Liver (tissue), 8 donors: ENCODE measurements at regions not wholly inside any gene's neighbourhood (a gene's known extent, or its start where the extent isn't known, plus 50 kb on each side); places are given as distances from the start of the nearest gene placed in this dataset.

ENCODE experiments used
- DNase-seq: peaks from one replicate; pipeline ENCODE4 v3.0.0-alpha.2; 2017; ENCODE audit warnings: low spot score
- H3K27ac ChIP-seq, 2 donors: one replicate each; pipeline ENCODE4 v1.7.0; 2013; ENCODE audit warnings: inconsistent platforms in 2 of 2, low read length in 2 of 2, control low read depth in 1 of 2, low read depth in 1 of 2, mild to moderate bottlenecking in 1 of 2
- H3K27me3 ChIP-seq, 4 donors: one replicate each; pipeline versions ENCODE4 v1.6.1 to v1.7.0; 2013; ENCODE audit warnings: low read length in 3 of 4, inconsistent platforms in 1 of 4, mild to moderate bottlenecking in 1 of 4, moderate library complexity in 1 of 4; ENCODE audit not compliant: control insufficient read depth in 4 of 4, insufficient read depth in 4 of 4
- H3K36me3 ChIP-seq, 4 donors: one replicate each; pipeline versions ENCODE4 v1.6.1 to v1.7.0; 2013; ENCODE audit warnings: low read length in 3 of 4, mild to moderate bottlenecking in 3 of 4, low read depth in 1 of 4, moderate library complexity in 1 of 4; ENCODE audit not compliant: control insufficient read depth in 4 of 4, insufficient read depth in 3 of 4
- H3K4me1 ChIP-seq, 4 donors: one replicate each; pipeline versions ENCODE4 v1.6.1 to v1.7.0; 2013; ENCODE audit warnings: low read length in 3 of 4, mild to moderate bottlenecking in 3 of 4, moderate library complexity in 1 of 4; ENCODE audit not compliant: control insufficient read depth in 4 of 4, insufficient read depth in 4 of 4
- H3K4me3 ChIP-seq, 3 donors: one replicate each; pipeline versions ENCODE4 v1.6.1 to v1.7.0; 2013; ENCODE audit warnings: low read length in 3 of 3, control low read depth in 1 of 3, low read depth in 1 of 3, mild to moderate bottlenecking in 1 of 3
- H3K9ac ChIP-seq, 2 donors: one replicate each; pipeline ENCODE4 v1.7.0; 2013; ENCODE audit warnings: low read length in 2 of 2, mild to moderate bottlenecking in 2 of 2, moderate library complexity in 2 of 2, control low read depth in 1 of 2, low read depth in 1 of 2
- H3K9me3 ChIP-seq, 4 donors: one replicate each; pipeline versions ENCODE4 v1.6.1 to v1.7.0; 2013; ENCODE audit warnings: low read length in 3 of 4; ENCODE audit not compliant: control insufficient read depth in 4 of 4
- EGR1 ChIP-seq, 2 donors: IDR thresholded peaks; 2 replicates each; pipeline ENCODE4 v1.6.1; 2016 to 2018; ENCODE audit warnings: antibody characterized with exemption in 2 of 2, low read depth in 2 of 2
- FOXA1 ChIP-seq: IDR thresholded peaks from 2 replicates; pipeline ENCODE4 v1.6.1; 2016; ENCODE audit warnings: antibody characterized with exemption
- FOXA2 ChIP-seq: IDR thresholded peaks from 2 replicates; pipeline ENCODE4 v1.6.1; 2016; ENCODE audit warnings: antibody characterized with exemption
- GABPA ChIP-seq, 2 donors: IDR thresholded peaks in 1 of 2; conservative IDR thresholded peaks in 1 of 2; 2 replicates each; pipeline ENCODE4 v1.6.1; 2016; ENCODE audit warnings: antibody characterized with exemption in 2 of 2, mild to moderate bottlenecking in 1 of 2, moderate library complexity in 1 of 2
- HNF4A ChIP-seq, 2 donors: conservative IDR thresholded peaks; 2 replicates each; pipeline ENCODE4 v1.6.1; 2016; ENCODE audit warnings: antibody characterized with exemption in 2 of 2, mild to moderate bottlenecking in 2 of 2
- HNF4G ChIP-seq: IDR thresholded peaks from 2 replicates; pipeline ENCODE4 v1.6.1; 2016; ENCODE audit warnings: antibody characterized with exemption
- JUND ChIP-seq, 2 donors: IDR thresholded peaks; 2 replicates each; pipeline ENCODE4 v1.6.1; 2016; ENCODE audit warnings: antibody characterized with exemption in 2 of 2
- RAD21 ChIP-seq, 2 donors: IDR thresholded peaks; 2 replicates each; pipeline ENCODE4 v1.6.1; 2016; ENCODE audit warnings: antibody characterized with exemption in 2 of 2, mild to moderate bottlenecking in 2 of 2
- SP1 ChIP-seq: IDR thresholded peaks from 2 replicates; pipeline ENCODE4 v1.6.1; 2018; ENCODE audit warnings: antibody characterized with exemption, mild to moderate bottlenecking
- TAF1 ChIP-seq: conservative IDR thresholded peaks from 2 replicates; pipeline ENCODE4 v1.6.1; 2016; ENCODE audit warnings: antibody characterized with exemption, mild to moderate bottlenecking
- WGBS: extraction: QIAGEN DNeasy Blood & Tissue Kit; methylation state at CpG from one replicate; pipeline ENCODE4 v1.1.7; 2013; 5-methylcytosine and 5-hydroxymethylcytosine counted together
- TF ChIP-seq, protein P1 (sequence below): fragments of 150-350 bp; IDR thresholded peaks from 2 replicates; pipeline ENCODE4 v1.5.1; 2017; ENCODE audit warnings: improper control_type of control experiment, low read depth, low read length; ENCODE audit not compliant: missing input control
- TF ChIP-seq, protein P2 (sequence below): IDR thresholded peaks from 2 replicates; pipeline ENCODE4 v1.6.1; 2016; ENCODE audit warnings: antibody characterized with exemption
- TF ChIP-seq, protein P3 (sequence below): IDR thresholded peaks from 2 replicates; pipeline ENCODE4 v1.6.1; 2016; ENCODE audit warnings: antibody characterized with exemption
- TF ChIP-seq, protein P4 (sequence below): IDR thresholded peaks from 2 replicates; pipeline ENCODE4 v1.6.1; 2016; ENCODE audit warnings: antibody characterized with exemption, mild to moderate bottlenecking
- donor health status: healthy.
- donor health status: healthy.
- donor health status: healthy.
- donor health status: healthy.
- donor health status: healthy.

DNA sequence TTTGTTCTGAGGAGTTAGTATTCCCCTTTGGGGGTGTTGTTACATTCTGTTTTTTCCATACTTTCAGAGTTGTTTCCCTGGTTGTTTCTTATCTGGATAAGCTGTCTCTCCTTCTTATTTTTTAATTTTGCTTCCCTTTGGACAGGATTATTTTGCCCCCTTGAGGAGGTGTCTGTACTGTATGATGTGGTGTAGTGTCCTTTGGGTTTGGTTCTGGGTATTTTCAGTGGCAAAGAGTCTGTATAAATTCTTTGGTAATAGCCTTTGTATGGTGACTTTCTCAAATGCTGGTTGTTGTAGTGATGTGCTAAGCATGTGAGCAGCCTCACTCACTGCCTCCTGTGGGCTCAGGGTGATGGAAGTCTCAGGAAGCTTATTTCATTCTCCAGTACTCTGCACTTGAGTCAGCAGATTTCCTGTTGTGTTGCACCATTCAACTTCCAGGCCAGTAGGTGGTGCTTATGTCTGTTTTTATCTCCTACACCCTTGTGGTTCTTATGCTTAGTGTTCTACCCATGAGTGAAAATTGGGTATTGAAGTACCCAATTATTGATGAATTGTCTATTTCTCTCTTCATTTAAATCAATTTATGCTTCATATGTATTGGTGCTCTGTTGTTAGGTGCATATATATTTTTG lies 103.3 kb upstream of the PMCH start:
- Histone ChIP-seq H3K9me3 (no peaks in the 10 kb centered on the region), H3K27me3 (no peaks in the 10 kb centered on the region), H3K4me1 (peaks cover 0 to 7% (median 0%) of the 10 kb centered on the region in 4 donors), H3K36me3 (no peaks in the 10 kb centered on the region), H3K9ac (no peak overlapping the region), H3K27ac (no peak overlapping the region), H3K4me3 (no peak overlapping the region)
- peak in 1 of 2 donors; percentile 26 for TF ChIP-seq HNF4A (conservative IDR thresholded peaks at IDR 0.05)
- TF ChIP-seq RAD21 (IDR thresholded peaks at IDR 0.05), result peak; percentile 91 to 95
- TF ChIP-seq, protein P1, sequence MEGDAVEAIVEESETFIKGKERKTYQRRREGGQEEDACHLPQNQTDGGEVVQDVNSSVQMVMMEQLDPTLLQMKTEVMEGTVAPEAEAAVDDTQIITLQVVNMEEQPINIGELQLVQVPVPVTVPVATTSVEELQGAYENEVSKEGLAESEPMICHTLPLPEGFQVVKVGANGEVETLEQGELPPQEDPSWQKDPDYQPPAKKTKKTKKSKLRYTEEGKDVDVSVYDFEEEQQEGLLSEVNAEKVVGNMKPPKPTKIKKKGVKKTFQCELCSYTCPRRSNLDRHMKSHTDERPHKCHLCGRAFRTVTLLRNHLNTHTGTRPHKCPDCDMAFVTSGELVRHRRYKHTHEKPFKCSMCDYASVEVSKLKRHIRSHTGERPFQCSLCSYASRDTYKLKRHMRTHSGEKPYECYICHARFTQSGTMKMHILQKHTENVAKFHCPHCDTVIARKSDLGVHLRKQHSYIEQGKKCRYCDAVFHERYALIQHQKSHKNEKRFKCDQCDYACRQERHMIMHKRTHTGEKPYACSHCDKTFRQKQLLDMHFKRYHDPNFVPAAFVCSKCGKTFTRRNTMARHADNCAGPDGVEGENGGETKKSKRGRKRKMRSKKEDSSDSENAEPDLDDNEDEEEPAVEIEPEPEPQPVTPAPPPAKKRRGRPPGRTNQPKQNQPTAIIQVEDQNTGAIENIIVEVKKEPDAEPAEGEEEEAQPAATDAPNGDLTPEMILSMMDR, result peak; percentile 71
- no peak for TF ChIP-seq EGR1 (IDR thresholded peaks at IDR 0.05; ENCODE audit: low read depth in 2 of 2)
- TF ChIP-seq JUND (IDR thresholded peaks at IDR 0.05), result no peak
- DNase-seq, result no peak

DNA sequence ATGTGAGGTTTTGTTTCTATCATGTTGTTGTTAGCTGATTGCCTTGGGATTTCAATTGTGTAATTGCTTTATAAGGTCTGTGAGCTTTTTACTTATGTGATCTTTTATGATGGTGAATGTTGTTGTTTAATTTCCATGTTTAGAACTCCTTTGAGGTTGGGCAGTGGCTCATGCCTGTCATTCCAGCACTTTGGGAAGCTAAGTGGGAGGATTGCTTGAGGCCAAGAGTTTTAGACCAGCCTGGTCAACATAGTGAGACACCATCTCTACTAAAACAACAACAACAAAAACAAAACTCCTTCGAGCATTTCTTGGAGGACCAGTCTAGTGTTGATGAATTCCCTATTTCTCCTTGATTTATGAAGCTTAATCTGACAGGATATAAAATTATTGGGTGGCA lies 102.1 kb upstream of the PMCH start:
- no peak overlapping the region for H3K9ac ChIP-seq
- no peaks in the 10 kb centered on the region for H3K27me3 ChIP-seq
- no peaks in the 10 kb centered on the region for H3K4me1 ChIP-seq
- 93% methylated on average over 1 of the region's 1 CpG for WGBS
- TF ChIP-seq HNF4G, result no peak
- no peak overlapping the region for H3K4me3 ChIP-seq
- H3K27ac ChIP-seq, result no peak overlapping the region
- no peak for DNase-seq
- no peaks in the 10 kb centered on the region for H3K9me3 ChIP-seq
- H3K36me3 ChIP-seq, result no peaks in the 10 kb centered on the region

DNA sequence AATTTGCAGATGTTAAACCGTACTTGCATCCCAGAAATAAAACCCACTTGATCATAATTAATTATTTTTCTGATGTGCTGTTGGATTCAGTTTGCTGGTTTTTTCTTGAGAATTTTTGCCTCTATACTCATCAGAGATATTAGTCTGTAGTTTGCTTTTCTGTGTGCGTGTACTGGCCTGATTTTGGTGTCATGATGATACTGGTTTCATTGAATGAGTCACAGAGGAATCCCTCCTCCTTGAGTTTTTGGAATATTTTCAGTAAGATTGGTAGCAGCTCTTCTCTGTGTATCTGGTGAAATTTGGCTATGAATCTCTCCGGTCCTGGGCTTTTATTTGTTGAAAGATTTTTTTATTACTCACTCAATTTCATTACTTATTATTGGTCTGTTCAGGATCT lies 100.4 kb upstream of the PMCH start:
- 82% methylated on average over 3 of the region's 3 CpGs for WGBS
- no peak for TF ChIP-seq RAD21 (IDR thresholded peaks at IDR 0.05)
- no peaks in the 10 kb centered on the region for H3K4me1 ChIP-seq
- H3K36me3 ChIP-seq, result no peaks in the 10 kb centered on the region
- no peak for DNase-seq
- H3K4me3 ChIP-seq, result no peak overlapping the region
- no peak overlapping the region for H3K27ac ChIP-seq
- no peaks in the 10 kb centered on the region for H3K27me3 ChIP-seq
- no peaks in the 10 kb centered on the region for H3K9me3 ChIP-seq
- H3K9ac ChIP-seq, result no peak overlapping the region

DNA sequence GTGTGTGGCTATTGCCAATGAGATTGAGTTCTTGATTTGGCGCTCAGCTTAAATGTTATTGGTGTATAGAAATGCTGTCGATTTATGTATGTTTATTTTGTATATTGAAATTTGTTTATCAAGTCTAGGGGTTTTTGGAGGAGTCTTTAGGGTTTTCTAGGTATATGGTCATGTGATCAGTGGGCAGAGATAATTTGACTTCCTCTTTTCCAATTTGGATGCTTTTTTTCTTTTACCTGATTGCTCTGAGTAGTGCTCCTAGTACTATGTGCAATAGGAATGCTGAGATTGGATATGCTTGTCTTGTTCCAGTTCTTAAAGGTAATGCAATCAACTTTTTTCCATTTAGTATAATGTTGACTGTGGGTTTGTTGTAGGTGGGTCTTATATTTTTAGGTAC lies 99.8 kb upstream of the PMCH start:
- H3K9me3 ChIP-seq, result no peaks in the 10 kb centered on the region
- no peaks in the 10 kb centered on the region for H3K36me3 ChIP-seq
- no peak overlapping the region for H3K27ac ChIP-seq
- H3K27me3 ChIP-seq, result no peaks in the 10 kb centered on the region
- no peak for DNase-seq
- H3K9ac ChIP-seq, result no peak overlapping the region
- no peak overlapping the region for H3K4me3 ChIP-seq
- WGBS, result 91% methylated on average over 2 of the region's 2 CpGs
- H3K4me1 ChIP-seq, result no peaks in the 10 kb centered on the region
- no peak for TF ChIP-seq SP1
- no peak for TF ChIP-seq JUND (IDR thresholded peaks at IDR 0.05)
- TF ChIP-seq HNF4G, result no peak
- TF ChIP-seq, protein P1, result no peak
- TF ChIP-seq, protein P2, sequence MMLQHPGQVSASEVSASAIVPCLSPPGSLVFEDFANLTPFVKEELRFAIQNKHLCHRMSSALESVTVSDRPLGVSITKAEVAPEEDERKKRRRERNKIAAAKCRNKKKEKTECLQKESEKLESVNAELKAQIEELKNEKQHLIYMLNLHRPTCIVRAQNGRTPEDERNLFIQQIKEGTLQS, result no peak
- no peak for TF ChIP-seq RAD21 (IDR thresholded peaks at IDR 0.05)
- no peak for TF ChIP-seq HNF4A (conservative IDR thresholded peaks at IDR 0.05)
- TF ChIP-seq EGR1 (IDR thresholded peaks at IDR 0.05; ENCODE audit: low read depth in 2 of 2), result no peak
- TF ChIP-seq FOXA2, result no peak
- TF ChIP-seq, protein P3, sequence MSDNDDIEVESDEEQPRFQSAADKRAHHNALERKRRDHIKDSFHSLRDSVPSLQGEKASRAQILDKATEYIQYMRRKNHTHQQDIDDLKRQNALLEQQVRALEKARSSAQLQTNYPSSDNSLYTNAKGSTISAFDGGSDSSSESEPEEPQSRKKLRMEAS, result no peak
- TF ChIP-seq FOXA1, result no peak
- TF ChIP-seq, protein P4, sequence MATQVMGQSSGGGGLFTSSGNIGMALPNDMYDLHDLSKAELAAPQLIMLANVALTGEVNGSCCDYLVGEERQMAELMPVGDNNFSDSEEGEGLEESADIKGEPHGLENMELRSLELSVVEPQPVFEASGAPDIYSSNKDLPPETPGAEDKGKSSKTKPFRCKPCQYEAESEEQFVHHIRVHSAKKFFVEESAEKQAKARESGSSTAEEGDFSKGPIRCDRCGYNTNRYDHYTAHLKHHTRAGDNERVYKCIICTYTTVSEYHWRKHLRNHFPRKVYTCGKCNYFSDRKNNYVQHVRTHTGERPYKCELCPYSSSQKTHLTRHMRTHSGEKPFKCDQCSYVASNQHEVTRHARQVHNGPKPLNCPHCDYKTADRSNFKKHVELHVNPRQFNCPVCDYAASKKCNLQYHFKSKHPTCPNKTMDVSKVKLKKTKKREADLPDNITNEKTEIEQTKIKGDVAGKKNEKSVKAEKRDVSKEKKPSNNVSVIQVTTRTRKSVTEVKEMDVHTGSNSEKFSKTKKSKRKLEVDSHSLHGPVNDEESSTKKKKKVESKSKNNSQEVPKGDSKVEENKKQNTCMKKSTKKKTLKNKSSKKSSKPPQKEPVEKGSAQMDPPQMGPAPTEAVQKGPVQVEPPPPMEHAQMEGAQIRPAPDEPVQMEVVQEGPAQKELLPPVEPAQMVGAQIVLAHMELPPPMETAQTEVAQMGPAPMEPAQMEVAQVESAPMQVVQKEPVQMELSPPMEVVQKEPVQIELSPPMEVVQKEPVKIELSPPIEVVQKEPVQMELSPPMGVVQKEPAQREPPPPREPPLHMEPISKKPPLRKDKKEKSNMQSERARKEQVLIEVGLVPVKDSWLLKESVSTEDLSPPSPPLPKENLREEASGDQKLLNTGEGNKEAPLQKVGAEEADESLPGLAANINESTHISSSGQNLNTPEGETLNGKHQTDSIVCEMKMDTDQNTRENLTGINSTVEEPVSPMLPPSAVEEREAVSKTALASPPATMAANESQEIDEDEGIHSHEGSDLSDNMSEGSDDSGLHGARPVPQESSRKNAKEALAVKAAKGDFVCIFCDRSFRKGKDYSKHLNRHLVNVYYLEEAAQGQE, result no peak
- no peak for TF ChIP-seq GABPA (IDR thresholded peaks at IDR 0.05 in 1 of 2, conservative IDR thresholded peaks at IDR 0.05 in 1 of 2)
- TF ChIP-seq TAF1, result no peak
